ENCODE measurements at regions not wholly inside any gene's neighbourhood (a gene's known extent, or its start where the extent isn't known, plus 50 kb on each side); places are given as distances from the start of the nearest gene placed in this dataset.

DNA sequence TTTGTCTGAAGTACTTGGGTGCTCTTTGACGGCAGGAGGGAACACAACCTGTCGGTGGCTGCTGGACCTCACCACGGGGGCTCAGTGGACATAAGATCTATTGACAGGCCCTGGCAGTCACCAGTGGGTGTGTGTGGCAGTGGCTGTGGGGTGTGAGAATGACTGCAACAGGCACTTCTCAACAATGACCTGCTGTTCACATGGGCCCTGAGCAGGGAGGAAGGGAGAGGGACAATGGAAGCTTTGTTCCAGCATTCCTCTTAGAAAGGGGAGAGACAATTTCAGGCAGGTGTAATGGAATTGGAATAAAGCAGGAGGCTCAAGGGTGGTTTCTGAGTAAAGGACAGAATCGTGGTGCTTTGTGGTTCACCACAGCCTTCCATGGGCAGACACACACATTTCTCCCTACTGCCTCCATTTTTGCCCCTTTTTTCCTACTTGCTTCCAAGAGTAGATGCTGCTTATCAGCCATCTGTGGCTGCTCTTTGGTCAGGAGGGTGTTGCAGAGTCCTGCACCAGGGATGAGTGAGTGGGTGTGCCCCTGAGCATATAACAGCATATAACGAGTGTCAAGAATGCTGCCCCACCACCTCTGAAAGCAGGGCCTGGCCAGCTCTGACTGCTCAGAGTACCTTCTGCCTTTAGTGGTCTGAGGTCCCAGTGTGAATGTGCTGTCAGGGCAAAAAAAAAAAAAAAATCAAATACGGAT lies 267.7 kb downstream of the RASSF9 start:
- TF ChIP-seq, protein P1, sequence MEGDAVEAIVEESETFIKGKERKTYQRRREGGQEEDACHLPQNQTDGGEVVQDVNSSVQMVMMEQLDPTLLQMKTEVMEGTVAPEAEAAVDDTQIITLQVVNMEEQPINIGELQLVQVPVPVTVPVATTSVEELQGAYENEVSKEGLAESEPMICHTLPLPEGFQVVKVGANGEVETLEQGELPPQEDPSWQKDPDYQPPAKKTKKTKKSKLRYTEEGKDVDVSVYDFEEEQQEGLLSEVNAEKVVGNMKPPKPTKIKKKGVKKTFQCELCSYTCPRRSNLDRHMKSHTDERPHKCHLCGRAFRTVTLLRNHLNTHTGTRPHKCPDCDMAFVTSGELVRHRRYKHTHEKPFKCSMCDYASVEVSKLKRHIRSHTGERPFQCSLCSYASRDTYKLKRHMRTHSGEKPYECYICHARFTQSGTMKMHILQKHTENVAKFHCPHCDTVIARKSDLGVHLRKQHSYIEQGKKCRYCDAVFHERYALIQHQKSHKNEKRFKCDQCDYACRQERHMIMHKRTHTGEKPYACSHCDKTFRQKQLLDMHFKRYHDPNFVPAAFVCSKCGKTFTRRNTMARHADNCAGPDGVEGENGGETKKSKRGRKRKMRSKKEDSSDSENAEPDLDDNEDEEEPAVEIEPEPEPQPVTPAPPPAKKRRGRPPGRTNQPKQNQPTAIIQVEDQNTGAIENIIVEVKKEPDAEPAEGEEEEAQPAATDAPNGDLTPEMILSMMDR (IDR thresholded peaks at IDR 0.05): no peak
- TF ChIP-seq POLR2A (IDR thresholded peaks at IDR 0.05): no peak
